Naive thymus-derived CD8-positive, alpha-beta T cell (primary cell): ENCODE measurements at regions not wholly inside any gene's neighbourhood (a gene's known extent, or its start where the extent isn't known, plus 50 kb on each side); places are given as distances from the start of the nearest gene placed in this dataset.

ENCODE experiments used
- ATAC-seq, 2 donors: fragments of 150-1000 bp; cut with Tn5 transposase in 1 of 2; sonication (Bioruptor Pico), chemical (Tn5 transposase) in 1 of 2; 1 replicate in 1 of 2; 2 replicates in 1 of 2; pipeline ENCODE4 v1.10.0; 2021; ENCODE audit warnings: mild to moderate bottlenecking in 2 of 2, moderate library complexity in 2 of 2
- POLR2A ChIA-PET: fragments of 350-600 bp; sonication (Branson Sonifier 250); formaldehyde crosslinking; loops from one replicate; lab custom pipeline; 2021; ENCODE audit warnings: antibody characterized with exemption; lab: Charles Lee
- DNase-seq, 10 donors: peaks; one replicate each; pipeline versions ENCODE4 v3.0.0 to v3.0.0-alpha.2; 2020 to 2022
- H3K27ac Mint-ChIP-seq, 10 donors: one replicate each; pipeline ENCODE4 v1.8.0; 2020 to 2022; ENCODE audit warnings: mild to moderate bottlenecking in 10 of 10, mixed read lengths in 10 of 10, moderate library complexity in 4 of 10, inconsistent platforms in 1 of 10
- H3K27me3 Mint-ChIP-seq, 5 donors: one replicate each; pipeline ENCODE4 v1.8.0; 2021 to 2022; ENCODE audit warnings: mixed read lengths in 5 of 5
- H3K36me3 Mint-ChIP-seq, 3 donors: one replicate each; pipeline ENCODE4 v1.8.0; 2020 to 2022; ENCODE audit warnings: mixed read lengths in 3 of 3, mild to moderate bottlenecking in 2 of 3, inconsistent platforms in 1 of 3
- H3K4me1 Mint-ChIP-seq, 4 donors: one replicate each; pipeline ENCODE4 v1.8.0; 2021 to 2022; ENCODE audit warnings: mixed read lengths in 4 of 4
- H3K4me3 Mint-ChIP-seq, 10 donors: one replicate each; pipeline ENCODE4 v1.8.0; 2020 to 2022; ENCODE audit warnings: mild to moderate bottlenecking in 10 of 10, mixed read lengths in 10 of 10, moderate library complexity in 6 of 10, inconsistent platforms in 1 of 10
- H3K9me3 Mint-ChIP-seq, 9 donors: one replicate each; pipeline ENCODE4 v1.8.0; 2020 to 2022; ENCODE audit warnings: mixed read lengths in 9 of 9, mild to moderate bottlenecking in 3 of 9, inconsistent platforms in 1 of 9, moderate library complexity in 1 of 9

DNA sequence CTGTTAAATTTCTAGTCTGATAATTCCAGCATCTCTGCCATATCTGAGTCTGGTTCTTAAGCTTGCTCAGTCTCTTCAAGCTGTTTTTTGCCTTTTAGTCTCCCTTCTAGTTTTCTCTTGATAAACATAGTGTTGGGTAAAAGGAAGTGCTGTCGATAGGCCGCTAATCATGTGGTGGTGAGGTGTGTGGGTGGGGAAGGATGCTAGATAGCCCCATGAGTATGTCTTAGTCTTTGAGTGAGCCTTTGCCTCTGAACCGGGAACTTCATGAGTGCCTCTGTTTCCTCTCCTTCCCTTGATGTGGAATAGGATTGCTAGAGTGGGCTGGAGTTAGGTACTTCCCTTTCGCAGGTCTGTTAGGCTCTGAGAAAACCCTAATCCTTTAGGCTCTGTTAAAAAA is 441.8 kb downstream of the INHBA start:
- H3K4me1 Mint-ChIP-seq = no peaks in the 10 kb centered on the region
- H3K9me3 Mint-ChIP-seq = peaks cover 0 to 20% (median 2%) of the 10 kb centered on the region in 9 donors
- no peak overlapping the region for H3K4me3 Mint-ChIP-seq
- ATAC-seq (no peak), DNase-seq (no peak)
- POLR2A ChIA-PET = no interaction called here
- peaks cover 0 to 3% (median 0%) of the 10 kb centered on the region in 5 donors for H3K27me3 Mint-ChIP-seq
- no peak overlapping the region for H3K27ac Mint-ChIP-seq
- H3K36me3 Mint-ChIP-seq = no peaks in the 10 kb centered on the region

DNA sequence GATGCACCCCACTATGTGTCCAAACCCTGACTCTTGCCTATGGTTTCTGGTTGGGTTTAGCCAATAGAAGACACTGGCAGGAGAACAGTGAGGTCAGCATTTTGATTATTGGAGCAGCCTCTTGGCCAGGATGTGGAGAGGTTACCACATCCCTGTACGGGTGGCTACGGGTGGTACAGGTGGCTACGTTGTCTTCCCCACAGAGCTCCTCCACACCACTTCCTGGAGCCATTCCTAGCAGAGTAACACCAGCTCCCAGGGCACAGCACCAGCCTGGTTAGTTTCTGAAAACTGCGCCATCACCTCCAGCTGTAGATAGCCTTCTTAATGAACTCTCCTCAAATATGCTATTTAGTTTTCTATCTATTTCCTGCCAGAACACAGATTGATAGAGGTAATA is 445.2 kb downstream of the INHBA start:
- peaks cover 0 to 20% (median 2%) of the 10 kb centered on the region in 9 donors for H3K9me3 Mint-ChIP-seq
- DNase-seq (no peak), ATAC-seq (no peak)
- no peak overlapping the region for H3K27ac Mint-ChIP-seq
- H3K4me3 Mint-ChIP-seq = no peak overlapping the region
- H3K4me1 Mint-ChIP-seq = no peaks in the 10 kb centered on the region
- H3K36me3 Mint-ChIP-seq = no peaks in the 10 kb centered on the region
- peaks cover 0 to 9% (median 0%) of the 10 kb centered on the region in 5 donors for H3K27me3 Mint-ChIP-seq
- POLR2A ChIA-PET = no interaction called here

DNA sequence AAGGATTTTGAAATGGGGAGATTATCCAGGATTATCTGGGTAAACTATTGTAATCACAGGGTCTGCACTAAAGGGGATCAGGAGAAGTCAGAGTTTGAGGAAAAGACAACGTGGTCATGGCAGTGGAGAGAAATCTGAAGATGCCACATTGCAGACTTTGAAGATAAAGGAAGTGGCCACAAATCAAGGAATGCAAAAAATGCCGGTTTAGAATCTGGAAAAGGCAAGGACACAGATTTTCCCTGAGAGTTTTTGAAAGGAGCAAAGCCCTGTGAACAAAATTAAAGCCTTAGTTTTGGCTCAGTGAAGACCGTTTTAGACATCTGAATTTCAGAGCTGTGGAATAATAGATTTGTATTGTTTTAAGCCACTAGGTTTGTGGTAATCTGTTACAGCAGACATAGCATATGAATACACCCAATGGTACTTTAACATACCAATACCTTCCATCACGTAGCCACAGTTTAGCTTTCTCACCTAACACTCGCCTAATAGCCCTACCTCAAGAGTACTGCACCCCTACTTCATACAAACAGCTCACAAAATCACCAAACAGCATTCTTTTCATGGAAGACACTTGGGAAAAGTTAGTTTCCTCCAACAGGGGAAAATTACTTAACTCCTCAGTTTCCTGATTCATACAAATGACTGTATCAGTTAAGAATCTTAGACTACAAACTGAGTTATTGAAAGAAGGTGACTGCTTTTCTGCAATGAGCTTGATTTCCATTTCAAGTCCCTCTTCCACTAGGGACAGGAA is 446.5 kb downstream of the INHBA start:
- no peaks in the 10 kb centered on the region for H3K36me3 Mint-ChIP-seq
- H3K27ac Mint-ChIP-seq = no peak overlapping the region
- H3K9me3 Mint-ChIP-seq = peaks cover 0 to 22% (median 2%) of the 10 kb centered on the region in 9 donors
- no peaks in the 10 kb centered on the region for H3K4me1 Mint-ChIP-seq
- POLR2A ChIA-PET = no interaction called here
- ATAC-seq (no peak), DNase-seq (no peak)
- peaks cover 0 to 9% (median 0%) of the 10 kb centered on the region in 5 donors for H3K27me3 Mint-ChIP-seq
- H3K4me3 Mint-ChIP-seq = no peak overlapping the region

DNA sequence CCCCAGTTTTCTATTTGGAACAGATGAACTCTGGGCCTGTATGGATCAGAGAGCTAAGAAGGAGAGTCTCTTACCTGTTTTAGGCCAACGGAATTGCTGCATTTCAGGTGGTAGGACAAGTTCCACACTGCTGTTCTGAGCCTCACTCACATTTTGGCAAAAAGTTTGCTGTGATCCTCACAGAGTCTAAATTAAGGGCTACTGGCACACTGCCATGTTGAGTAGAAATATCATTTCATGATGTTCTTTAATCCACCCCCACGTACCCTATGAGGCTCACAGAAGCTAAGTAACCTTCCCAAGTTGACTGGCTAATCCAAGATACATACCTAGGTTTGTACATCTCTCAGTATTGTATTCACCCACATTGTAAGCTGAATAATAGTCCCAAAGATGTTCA is 447.2 kb downstream of the INHBA start:
- H3K4me1 Mint-ChIP-seq = no peaks in the 10 kb centered on the region
- POLR2A ChIA-PET = no interaction called here
- no peak for ATAC-seq
- H3K4me3 Mint-ChIP-seq = no peak overlapping the region
- H3K9me3 Mint-ChIP-seq = peaks cover 0 to 24% (median 2%) of the 10 kb centered on the region in 9 donors
- peaks cover 0 to 9% (median 0%) of the 10 kb centered on the region in 5 donors for H3K27me3 Mint-ChIP-seq
- no peak for DNase-seq
- H3K36me3 Mint-ChIP-seq = no peaks in the 10 kb centered on the region
- H3K27ac Mint-ChIP-seq = no peak overlapping the region

DNA sequence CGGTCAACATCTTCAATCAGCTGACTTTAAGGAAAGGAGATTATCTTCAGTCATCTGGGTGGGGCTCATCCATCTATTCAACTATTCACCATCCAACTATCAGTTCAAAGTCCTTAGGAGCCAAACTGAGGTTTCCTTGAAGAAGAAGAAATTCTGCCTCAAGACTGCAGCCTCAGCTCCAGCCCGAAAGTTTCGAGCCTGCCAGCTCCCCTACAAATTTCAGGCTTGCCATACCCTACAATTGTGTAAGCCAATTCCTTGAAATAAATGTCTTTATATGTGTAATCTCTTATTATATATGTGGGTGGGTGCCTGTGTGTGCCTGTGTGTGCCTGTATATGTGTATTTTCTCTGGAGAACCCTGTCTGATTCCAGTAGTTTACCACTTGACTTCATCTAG is 447.8 kb downstream of the INHBA start:
- H3K4me1 Mint-ChIP-seq = no peaks in the 10 kb centered on the region
- no peak overlapping the region for H3K4me3 Mint-ChIP-seq
- peaks cover 0 to 24% (median 2%) of the 10 kb centered on the region in 9 donors for H3K9me3 Mint-ChIP-seq
- no peaks in the 10 kb centered on the region for H3K36me3 Mint-ChIP-seq
- H3K27me3 Mint-ChIP-seq = peaks cover 0 to 9% (median 0%) of the 10 kb centered on the region in 5 donors
- ATAC-seq (no peak), DNase-seq (no peak)
- no peak overlapping the region for H3K27ac Mint-ChIP-seq
- POLR2A ChIA-PET = no interaction called here

DNA sequence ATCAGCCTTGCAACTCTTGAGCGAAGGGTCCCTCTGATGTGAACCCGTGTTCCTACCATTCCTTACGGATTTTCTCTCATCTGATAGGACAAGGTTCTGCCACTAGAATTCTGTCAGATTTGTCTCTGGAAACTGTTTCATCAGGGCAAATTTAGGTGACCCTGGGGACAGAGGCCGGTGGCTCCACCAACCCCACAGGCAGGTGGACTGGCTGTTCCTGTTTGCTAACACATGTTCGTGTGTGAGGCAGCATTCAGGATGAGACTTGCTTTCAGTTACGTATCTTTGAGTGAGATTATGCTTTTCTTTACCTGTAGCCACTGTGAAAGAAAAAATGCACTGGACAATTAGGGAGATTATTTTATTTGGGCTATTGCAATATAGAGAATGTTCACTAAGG is 449.9 kb downstream of the INHBA start:
- POLR2A ChIA-PET = no interaction called here
- no peak overlapping the region for H3K27ac Mint-ChIP-seq
- H3K4me3 Mint-ChIP-seq = no peak overlapping the region
- peaks cover 0 to 7% (median 0%) of the 10 kb centered on the region in 5 donors for H3K27me3 Mint-ChIP-seq
- no peaks in the 10 kb centered on the region for H3K36me3 Mint-ChIP-seq
- no peak for ATAC-seq
- H3K9me3 Mint-ChIP-seq = peaks cover 0 to 14% (median 0%) of the 10 kb centered on the region in 9 donors
- no peak for DNase-seq
- H3K4me1 Mint-ChIP-seq = no peaks in the 10 kb centered on the region

DNA sequence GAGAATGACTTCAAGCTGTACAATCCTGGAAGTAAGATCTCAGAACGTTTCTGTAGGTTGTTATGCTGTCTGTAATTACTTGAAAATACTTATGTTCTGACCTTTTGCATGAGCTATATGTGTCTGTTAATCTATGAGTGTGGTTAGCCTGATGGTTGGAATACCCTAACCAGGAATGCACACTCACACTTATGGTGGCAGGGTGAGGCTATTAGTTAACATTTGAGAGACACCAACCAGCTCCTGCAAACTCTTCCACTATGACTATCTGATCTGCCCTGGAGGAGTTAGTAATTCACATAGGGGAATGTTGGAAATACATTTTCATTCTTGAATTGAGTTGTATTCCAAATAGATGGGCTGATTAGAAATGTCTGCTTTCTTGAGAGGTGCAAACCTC is 450.3 kb downstream of the INHBA start:
- H3K27ac Mint-ChIP-seq = no peak overlapping the region
- DNase-seq = no peak
- no peaks in the 10 kb centered on the region for H3K4me1 Mint-ChIP-seq
- no peak overlapping the region for H3K4me3 Mint-ChIP-seq
- ATAC-seq = no peak
- no peaks in the 10 kb centered on the region for H3K36me3 Mint-ChIP-seq
- peaks cover 0 to 14% (median 0%) of the 10 kb centered on the region in 9 donors for H3K9me3 Mint-ChIP-seq
- POLR2A ChIA-PET = no interaction called here
- peaks cover 0 to 7% (median 0%) of the 10 kb centered on the region in 5 donors for H3K27me3 Mint-ChIP-seq

DNA sequence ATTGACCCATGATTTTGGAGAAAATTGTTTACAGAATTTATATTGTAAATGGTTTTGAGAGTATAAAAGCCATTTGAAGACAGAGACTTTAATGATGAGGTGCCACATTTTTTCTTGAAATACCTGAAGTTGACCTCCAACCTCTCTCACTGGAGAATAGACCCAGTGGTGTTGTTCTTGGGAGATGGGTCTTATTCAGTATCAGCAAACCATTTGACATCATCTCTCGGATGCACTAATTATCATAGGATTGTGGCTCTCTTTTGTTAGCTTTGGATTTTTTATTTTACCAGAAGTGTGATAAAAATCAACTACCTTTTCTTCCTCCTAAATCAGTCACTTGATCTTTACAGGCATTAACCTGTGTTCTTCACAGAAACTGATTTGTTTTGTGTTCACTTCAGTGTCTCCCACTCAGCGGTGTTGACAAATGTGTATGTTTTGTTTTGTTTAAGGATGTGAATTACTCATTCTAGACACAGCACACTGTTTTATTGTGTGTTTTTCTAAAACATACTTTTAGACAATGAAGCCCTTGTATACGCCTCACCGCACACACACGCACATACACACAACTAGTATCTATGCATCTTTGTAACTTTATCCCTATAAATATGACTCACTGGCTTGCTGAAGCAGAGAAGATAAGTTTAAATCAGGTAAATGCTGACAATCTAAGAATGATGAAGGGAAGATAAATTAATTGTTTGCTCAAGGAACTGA is 455.6 kb downstream of the INHBA start:
- Mint-ChIP-seq H3K27me3 (no peaks in the 10 kb centered on the region), H3K36me3 (no peaks in the 10 kb centered on the region), H3K4me3 (no peak overlapping the region), H3K27ac (no peak overlapping the region), H3K9me3 (peaks cover 0 to 23% (median 1%) of the 10 kb centered on the region in 9 donors), H3K4me1 (no peaks in the 10 kb centered on the region)
- POLR2A ChIA-PET = no interaction called here
- DNase-seq = no peak
- ATAC-seq = no peak

DNA sequence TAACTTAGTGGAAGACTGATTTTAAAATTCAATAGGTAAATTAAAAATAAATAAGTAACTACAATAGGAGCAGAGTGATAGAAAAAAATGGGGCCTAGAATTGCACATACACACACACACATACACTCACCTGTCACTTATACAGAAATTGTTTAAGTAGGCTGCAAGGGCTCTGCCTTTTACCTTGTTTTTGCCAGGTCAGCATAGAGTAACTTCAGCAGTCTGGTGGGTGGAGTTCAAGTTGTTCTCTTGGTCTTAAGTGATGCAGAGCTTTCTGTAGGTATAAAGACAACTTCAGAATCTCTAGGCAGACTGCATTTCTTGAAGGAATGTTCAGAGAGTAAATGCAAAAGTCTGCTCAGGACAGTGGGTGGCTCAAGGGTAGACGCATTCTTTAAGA is 457.0 kb downstream of the INHBA start:
- H3K27me3 Mint-ChIP-seq = no peaks in the 10 kb centered on the region
- H3K36me3 Mint-ChIP-seq = no peaks in the 10 kb centered on the region
- no peak for ATAC-seq
- H3K4me1 Mint-ChIP-seq = no peaks in the 10 kb centered on the region
- no peak overlapping the region for H3K27ac Mint-ChIP-seq
- peaks cover 0 to 16% (median 2%) of the 10 kb centered on the region in 9 donors for H3K9me3 Mint-ChIP-seq
- no peak overlapping the region for H3K4me3 Mint-ChIP-seq
- POLR2A ChIA-PET = no interaction called here
- DNase-seq = no peak

DNA sequence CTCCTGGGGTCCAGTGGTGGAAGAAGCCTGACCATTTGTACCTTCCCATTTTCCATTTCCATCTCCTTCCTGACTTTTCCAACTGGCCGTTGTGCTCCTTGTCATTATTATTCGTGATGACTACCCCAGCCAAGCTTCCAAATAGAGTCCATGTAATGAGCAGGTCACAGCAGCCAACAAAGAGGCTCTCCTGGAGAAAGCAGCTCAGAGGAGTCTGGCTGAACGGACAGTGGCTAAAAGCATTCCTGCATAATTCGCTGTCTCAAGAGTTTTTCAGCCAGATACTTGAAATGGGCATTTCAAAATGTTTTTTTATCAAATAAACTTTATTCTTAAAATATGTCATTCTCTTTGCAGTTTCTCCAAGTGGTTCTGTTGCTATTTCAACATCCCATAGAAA is 458.6 kb downstream of the INHBA start:
- H3K4me1 Mint-ChIP-seq = no peaks in the 10 kb centered on the region
- no peaks in the 10 kb centered on the region for H3K36me3 Mint-ChIP-seq
- no peak overlapping the region for H3K27ac Mint-ChIP-seq
- H3K9me3 Mint-ChIP-seq = peaks cover 0 to 12% (median 1%) of the 10 kb centered on the region in 9 donors
- POLR2A ChIA-PET = no interaction called here
- no peak overlapping the region for H3K4me3 Mint-ChIP-seq
- H3K27me3 Mint-ChIP-seq = peaks cover 0 to 3% (median 0%) of the 10 kb centered on the region in 5 donors
- no peak for ATAC-seq
- no peak for DNase-seq

DNA sequence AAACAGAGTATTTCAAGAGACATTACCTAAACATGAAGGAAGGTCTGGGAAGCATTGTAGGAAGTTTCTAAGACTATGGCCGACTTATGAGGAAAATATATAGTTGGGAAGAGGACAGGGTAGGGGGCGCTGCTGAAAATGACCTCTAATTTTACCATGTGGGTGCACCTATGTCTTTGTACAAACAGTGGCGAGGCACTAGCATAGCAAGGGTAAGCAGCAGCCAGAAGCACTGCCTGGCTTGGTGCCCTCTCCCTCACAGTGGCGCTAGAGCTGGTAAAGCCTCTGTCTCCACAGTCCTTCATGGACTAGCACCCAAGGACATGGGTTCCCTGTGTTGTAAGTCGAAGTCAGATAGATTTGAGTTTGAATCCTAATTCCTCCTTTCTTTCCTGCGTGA is 461.2 kb downstream of the INHBA start:
- ATAC-seq (no peak), DNase-seq (no peak)
- H3K4me3 Mint-ChIP-seq = no peak overlapping the region
- H3K27me3 Mint-ChIP-seq = peaks cover 0 to 3% (median 0%) of the 10 kb centered on the region in 5 donors
- H3K27ac Mint-ChIP-seq = no peak overlapping the region
- H3K36me3 Mint-ChIP-seq = no peaks in the 10 kb centered on the region
- POLR2A ChIA-PET = no interaction called here
- no peaks in the 10 kb centered on the region for H3K4me1 Mint-ChIP-seq
- H3K9me3 Mint-ChIP-seq = peaks cover 0 to 12% (median 1%) of the 10 kb centered on the region in 9 donors

DNA sequence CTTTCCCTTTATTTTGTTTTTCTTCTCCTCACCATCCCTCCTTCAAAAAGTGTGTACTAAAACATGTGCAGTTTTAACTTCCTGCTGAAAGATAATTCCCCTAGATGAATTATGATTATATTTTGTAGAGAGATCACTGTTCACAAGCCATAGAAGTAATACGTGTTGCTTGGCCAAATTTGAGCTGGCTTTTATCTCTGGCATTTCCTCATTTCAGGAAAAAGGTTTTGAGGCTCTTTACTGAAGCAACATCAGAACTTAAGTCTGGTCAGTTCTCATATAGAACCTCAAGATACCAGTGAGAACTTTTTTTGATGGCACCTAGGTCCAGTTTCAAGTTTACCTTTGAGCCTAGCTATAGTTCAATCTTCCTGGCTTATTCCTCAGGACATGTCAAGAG is 463.3 kb downstream of the INHBA start:
- H3K27ac Mint-ChIP-seq = no peak overlapping the region
- peaks cover 0 to 12% (median 1%) of the 10 kb centered on the region in 9 donors for H3K9me3 Mint-ChIP-seq
- DNase-seq (no peak), ATAC-seq (no peak)
- H3K4me1 Mint-ChIP-seq = no peaks in the 10 kb centered on the region
- H3K27me3 Mint-ChIP-seq = peaks cover 0 to 3% (median 0%) of the 10 kb centered on the region in 5 donors
- POLR2A ChIA-PET = no interaction called here
- no peaks in the 10 kb centered on the region for H3K36me3 Mint-ChIP-seq
- H3K4me3 Mint-ChIP-seq = no peak overlapping the region

DNA sequence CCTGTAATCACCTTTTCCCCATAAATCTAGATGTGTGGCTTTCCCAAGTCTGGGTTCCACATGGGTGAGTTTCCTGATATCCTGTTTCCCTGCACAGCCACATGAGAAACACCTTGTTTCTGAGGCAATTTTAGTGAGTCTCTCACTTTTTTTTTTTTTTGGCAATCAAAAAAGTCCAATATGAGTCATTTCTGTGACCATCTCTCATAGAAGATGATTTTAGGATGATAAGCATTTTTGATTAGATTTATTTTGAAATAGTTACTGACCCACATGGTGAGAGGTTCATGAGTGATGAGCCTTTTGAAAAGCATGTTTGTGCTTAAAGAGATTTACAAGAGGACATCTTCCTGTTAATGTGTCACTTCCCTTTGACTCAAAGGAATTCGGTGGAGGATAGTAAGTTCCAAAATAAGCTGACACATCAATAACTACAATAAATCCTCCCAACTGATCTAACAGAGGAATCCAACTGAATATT is 464.0 kb downstream of the INHBA start:
- Mint-ChIP-seq H3K4me3 (no peak overlapping the region), H3K4me1 (no peaks in the 10 kb centered on the region), H3K36me3 (no peaks in the 10 kb centered on the region), H3K27ac (no peak overlapping the region), H3K9me3 (peaks cover 0 to 12% (median 1%) of the 10 kb centered on the region in 9 donors), H3K27me3 (peaks cover 0 to 3% (median 0%) of the 10 kb centered on the region in 5 donors)
- no peak for DNase-seq
- no peak for ATAC-seq
- POLR2A ChIA-PET = no interaction called here
